Ovary (tissue), 7 donors: ENCODE measurements at regions not wholly inside any gene's neighbourhood (a gene's known extent, or its start where the extent isn't known, plus 50 kb on each side); places are given as distances from the start of the nearest gene placed in this dataset.

Experiments used
- DNase-seq, 5 donors: peaks; one replicate each; pipeline ENCODE4 v3.0.0-alpha.2; 2019 to 2020
- H3K27ac ChIP-seq, 2 donors: fragments of 200-600 bp; one replicate each; pipeline versions ENCODE4 v1.5.1 to v1.8.0; 2019 to 2022
- H3K27me3 ChIP-seq: fragments of 200-600 bp; one replicate; pipeline ENCODE4 v1.8.0; 2022
- H3K36me3 ChIP-seq: fragments of 200-600 bp; sonication (generic); one replicate; pipeline ENCODE4 v1.5.1; 2019
- H3K4me1 ChIP-seq: one replicate; pipeline ENCODE4 v1.8.1; 2013; ENCODE audit warnings: mild to moderate bottlenecking, moderate library complexity; ENCODE audit not compliant: insufficient read depth
- H3K4me3 ChIP-seq: fragments of 200-600 bp; sonication (generic); one replicate; pipeline ENCODE4 v1.5.1; 2017
- H3K9me3 ChIP-seq, 2 donors: fragments of 200-600 bp in 1 of 2; sonication (generic) in 1 of 2; one replicate each; pipeline versions ENCODE4 v1.5.1 to v1.8.1; 2013 to 2019; ENCODE audit warnings: mild to moderate bottlenecking in 1 of 2, moderate library complexity in 1 of 2
- CTCF ChIP-seq, 3 donors: fragments of 450-650 bp in 2 of 3; fragments of 200-600 bp in 1 of 3; IDR thresholded peaks; one replicate each; pipeline versions ENCODE4 v1.5.1 to v1.8.0; 2016 to 2022; ENCODE audit warnings: antibody characterized with exemption in 3 of 3, mild to moderate bottlenecking in 1 of 3
- EP300 ChIP-seq: sonication (generic); formaldehyde crosslinking; IDR thresholded peaks from one replicate; pipeline ENCODE4 v1.6.1; 2017; ENCODE audit warnings: antibody characterized with exemption
- POLR2A ChIP-seq: fragments of 450-650 bp; IDR thresholded peaks from one replicate; pipeline ENCODE4 v1.6.1; 2017; ENCODE audit warnings: antibody characterized with exemption, mild to moderate bottlenecking, moderate library complexity
- WGBS, 3 donors: extraction: QIAGEN DNeasy Blood & Tissue Kit in 1 of 3; methylation state at CpG; one replicate each; pipeline versions ENCODE4 v1.1.5 to v1.1.7; 2013 to 2017; 5-methylcytosine and 5-hydroxymethylcytosine counted together
- intact Hi-C, 4 donors: fragments of 100-400 bp; cut with DNase I; formaldehyde crosslinking; loops; one replicate each; pipeline versions ENCODE4 v1.11.0 to v1.15.1; 2022 to 2023
- donor health status: DM: no; HTN: no; CAD: no; lungs with moderate emphysema.
- donor health status: DM: no; HTN: no; CAD: no.
- donor health status: Bipolar disorder and iron deficiency.
- donor health status: DM: no; HTN: no; CAD: no.
- donor health status: DM: yes; HTN: yes; CAD: no.

GRCh38 chrX:10923466-10923865 lies 187.7 kb upstream of the HCCS start:
- no peak overlapping the region for H3K4me3 ChIP-seq
- intact Hi-C loops, result no loop called here
- TF ChIP-seq CTCF (IDR thresholded peaks at IDR 0.05) (no peak), POLR2A (no peak), EP300 (no peak)
- WGBS, 3 donors, result 71 to 72% (median 71%) methylated on average over 3 of the region's 3 CpGs
- H3K27ac ChIP-seq, result no peak overlapping the region
- no peaks in the 10 kb centered on the region for H3K9me3 ChIP-seq
- H3K36me3 ChIP-seq, result no peaks in the 10 kb centered on the region
- no peaks in the 10 kb centered on the region for H3K27me3 ChIP-seq
- no peaks in the 10 kb centered on the region for H3K4me1 ChIP-seq
- DNase-seq, result no peak

GRCh38 chrX:10926404-10926803 lies 184.7 kb upstream of the HCCS start:
- no peak for DNase-seq

GRCh38 chrX:10926891-10927290 lies 184.2 kb upstream of the HCCS start:
- H3K27me3 ChIP-seq, result no peaks in the 10 kb centered on the region
- DNase-seq, result no peak
- no peak overlapping the region for H3K4me3 ChIP-seq
- no peaks in the 10 kb centered on the region for H3K36me3 ChIP-seq
- no peaks in the 10 kb centered on the region for H3K9me3 ChIP-seq
- intact Hi-C loops, result no loop called here
- TF ChIP-seq CTCF (IDR thresholded peaks at IDR 0.05) (no peak), EP300 (no peak), POLR2A (no peak)
- no peak overlapping the region for H3K27ac ChIP-seq
- 52 to 64% (median 57%) methylated on average over 1 of the region's 1 CpG for WGBS, 3 donors
- H3K4me1 ChIP-seq, result no peaks in the 10 kb centered on the region

More at GRCh38 chrX:10926404-10926803, 184.7 kb upstream of the HCCS start:
- Histone ChIP-seq H3K9me3 (no peaks in the 10 kb centered on the region), H3K27me3 (no peaks in the 10 kb centered on the region), H3K4me1 (no peaks in the 10 kb centered on the region), H3K27ac (no peak overlapping the region), H3K4me3 (no peak overlapping the region), H3K36me3 (no peaks in the 10 kb centered on the region)
- intact Hi-C loops, result no loop called here
- TF ChIP-seq CTCF (IDR thresholded peaks at IDR 0.05) (no peak), POLR2A (no peak), EP300 (no peak)
- 24 to 40% (median 26%) methylated on average over 1 of the region's 1 CpG for WGBS, 3 donors

GRCh38 chrX:10929747-10930146 lies 181.4 kb upstream of the HCCS start:
- WGBS, 3 donors, result 26 to 46% (median 37%) methylated on average over 4 of the region's 4 CpGs
- Histone ChIP-seq H3K27me3 (no peaks in the 10 kb centered on the region), H3K4me1 (no peaks in the 10 kb centered on the region), H3K4me3 (no peak overlapping the region), H3K36me3 (no peaks in the 10 kb centered on the region), H3K9me3 (no peaks in the 10 kb centered on the region), H3K27ac (no peak overlapping the region)
- DNase-seq, result no peak
- intact Hi-C loops, result no loop called here
- no peak for TF ChIP-seq CTCF (IDR thresholded peaks at IDR 0.05)
- TF ChIP-seq POLR2A, result no peak
- no peak for TF ChIP-seq EP300

- H3K27ac ChIP-seq, result no peak overlapping the region
- intact Hi-C loops, result no loop called here
- DNase-seq, result no peak
- no peak overlapping the region for H3K4me3 ChIP-seq
- no peaks in the 10 kb centered on the region for H3K4me1 ChIP-seq
- no peaks in the 10 kb centered on the region for H3K36me3 ChIP-seq
- no peaks in the 10 kb centered on the region for H3K27me3 ChIP-seq
- 32 to 54% (median 45%) methylated on average over 1 of the region's 1 CpG for WGBS, 3 donors
- no peaks in the 10 kb centered on the region for H3K9me3 ChIP-seq
- TF ChIP-seq EP300 (no peak), POLR2A (no peak), CTCF (IDR thresholded peaks at IDR 0.05) (no peak)
Measured at GRCh38 chrX:10930151-10930550, 181.0 kb upstream of the HCCS start.
